ENCODE measurements at regions not wholly inside any gene's neighbourhood (a gene's known extent, or its start where the extent isn't known, plus 50 kb on each side); places are given as distances from the start of the nearest gene placed in this dataset.

- Histone ChIP-seq H2AFZ (ENCODE audit: low read length) (peak overlapping the region; percentile 7; the same call in 1 of the 2 replicates), H3K79me2 (ENCODE audit: insufficient read depth, low read depth, low read length) (no peaks in the 10 kb centered on the region), H3K36me3 (ENCODE audit: insufficient read depth, low read length) (no peaks in the 10 kb centered on the region), H3K4me1 (ENCODE audit: insufficient read depth, low read length, poor library complexity, severe bottlenecking) (peaks cover 23% of the 10 kb centered on the region), H3K4me2 (ENCODE audit: low read length) (peak overlapping the region; percentile 29), H3K9me2 (ENCODE audit: insufficient read depth, low read length) (no peaks in the 10 kb centered on the region), H4K20me1 (ENCODE audit: insufficient read depth, low read length) (no peaks in the 10 kb centered on the region), H3K27ac (ENCODE audit: low read depth, low read length, poor library complexity, severe bottlenecking) (no peak overlapping the region), H3K4me3 (ENCODE audit: low read depth, low read length, poor library complexity, severe bottlenecking) (no peak overlapping the region), H3K9me3 (ENCODE audit: low read length) (no peaks in the 10 kb centered on the region)
- CTCF ChIA-PET (ENCODE audit: unreplicated experiment) = no interaction called here
- BruUV-seq (replicated peaks) = no TSS peak
- TF ChIP-seq EZH2phosphoT487 (IDR thresholded peaks at IDR 0.05; ENCODE audit: borderline replicate concordance, low read depth, low read length) = no peak
- TF ChIP-seq CTCF (conservative IDR thresholded peaks at IDR 0.05; ENCODE audit: low read length) = no peak
- POLR2A ChIA-PET = interaction anchor here (0.6 to 1.2 kb wide), 9 partner anchors 15 to 562 kb away, joined by 3 to 6 read pairs (median 4); no protein-coding TSS in a partner anchor
- peak; percentile 24 for DNase-seq (ENCODE audit: low spot score)
- intact Hi-C loops (cut with micrococcal nuclease; ENCODE audit: unreplicated experiment) = no loop called here
These were observed 431.2 kb downstream of the SOX2 start for GRCh38 chr3:182142928-182143327.

DNA sequence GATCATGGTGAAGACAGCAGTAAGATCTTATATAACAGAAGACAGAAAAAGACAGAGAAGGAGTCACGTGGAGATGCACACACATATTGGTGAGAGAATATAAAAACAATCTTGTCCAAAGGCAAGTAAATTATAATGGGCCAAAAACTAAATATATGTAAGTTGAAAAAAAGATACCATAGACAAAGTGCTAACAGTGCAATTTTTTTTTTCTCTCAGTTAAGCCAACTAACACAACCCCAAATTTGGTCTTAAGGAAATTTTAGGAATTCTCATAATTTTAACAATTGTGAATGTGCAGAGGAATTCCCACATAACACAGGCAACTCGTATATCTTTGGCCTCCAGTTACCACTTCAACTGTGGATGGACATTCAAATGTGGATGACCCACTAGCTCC lies 432.2 kb downstream of the SOX2 start:
- Histone ChIP-seq H3K27ac (ENCODE audit: low read depth, low read length, poor library complexity, severe bottlenecking) (no peak overlapping the region), H4K20me1 (ENCODE audit: insufficient read depth, low read length) (no peaks in the 10 kb centered on the region), H2AFZ (ENCODE audit: low read length) (peak overlapping the region; percentile 7; the same call in 1 of the 2 replicates), H3K9me3 (ENCODE audit: low read length) (no peaks in the 10 kb centered on the region), H3K4me2 (ENCODE audit: low read length) (no peak overlapping the region), H3K36me3 (ENCODE audit: insufficient read depth, low read length) (no peaks in the 10 kb centered on the region), H3K4me3 (ENCODE audit: low read depth, low read length, poor library complexity, severe bottlenecking) (no peak overlapping the region), H3K4me1 (ENCODE audit: insufficient read depth, low read length, poor library complexity, severe bottlenecking) (peaks cover 16% of the 10 kb centered on the region), H3K79me2 (ENCODE audit: insufficient read depth, low read depth, low read length) (no peaks in the 10 kb centered on the region), H3K9me2 (ENCODE audit: insufficient read depth, low read length) (no peaks in the 10 kb centered on the region)
- intact Hi-C loops (cut with micrococcal nuclease; ENCODE audit: unreplicated experiment) = no loop called here
- ChIA-PET POLR2A (interaction anchor here (0.5 to 1.0 kb wide), 6 partner anchors 13 to 561 kb away, joined by 3 to 5 read pairs (median 4); no protein-coding TSS in a partner anchor), CTCF (ENCODE audit: unreplicated experiment) (no interaction called here)
- BruUV-seq (replicated peaks) = no TSS peak
- no peak for DNase-seq (ENCODE audit: low spot score)
- TF ChIP-seq CTCF (conservative IDR thresholded peaks at IDR 0.05; ENCODE audit: low read length) (no peak), EZH2phosphoT487 (IDR thresholded peaks at IDR 0.05; ENCODE audit: borderline replicate concordance, low read depth, low read length) (no peak)

GRCh38 chr3:182148360-182148759 lies 436.6 kb downstream of the SOX2 start:
- intact Hi-C loops (cut with micrococcal nuclease; ENCODE audit: unreplicated experiment) = no loop called here
- BruUV-seq (replicated peaks) = no TSS peak
- no peak for DNase-seq (ENCODE audit: low spot score)

More at GRCh38 chr3:182148360-182148759, 436.6 kb downstream of the SOX2 start:
- Histone ChIP-seq H3K9me2 (ENCODE audit: insufficient read depth, low read length) (no peaks in the 10 kb centered on the region), H3K79me2 (ENCODE audit: insufficient read depth, low read depth, low read length) (no peaks in the 10 kb centered on the region), H3K4me3 (ENCODE audit: low read depth, low read length, poor library complexity, severe bottlenecking) (no peak overlapping the region), H4K20me1 (ENCODE audit: insufficient read depth, low read length) (no peaks in the 10 kb centered on the region), H3K4me2 (ENCODE audit: low read length) (no peak overlapping the region), H3K9me3 (ENCODE audit: low read length) (no peaks in the 10 kb centered on the region; the same call in 1 of the 2 replicates), H3K27ac (ENCODE audit: low read depth, low read length, poor library complexity, severe bottlenecking) (no peak overlapping the region), H2AFZ (ENCODE audit: low read length) (no peak overlapping the region), H3K36me3 (ENCODE audit: insufficient read depth, low read length) (no peaks in the 10 kb centered on the region), H3K4me1 (ENCODE audit: insufficient read depth, low read length, poor library complexity, severe bottlenecking) (peaks cover 4% of the 10 kb centered on the region)
- ChIA-PET CTCF (ENCODE audit: unreplicated experiment) (no interaction called here), POLR2A (interaction anchor here (0.7 to 1.1 kb wide), 2 partner anchors 29 to 33 kb away, joined by 3 to 4 read pairs; no protein-coding TSS in a partner anchor)
- TF ChIP-seq EZH2phosphoT487 (IDR thresholded peaks at IDR 0.05; ENCODE audit: borderline replicate concordance, low read depth, low read length) (no peak), CTCF (conservative IDR thresholded peaks at IDR 0.05; ENCODE audit: low read length) (no peak)
